HEK293T (cell line): ENCODE measurements at regions not wholly inside any gene's neighbourhood (a gene's known extent, or its start where the extent isn't known, plus 50 kb on each side); places are given as distances from the start of the nearest gene placed in this dataset.

Experiments used
- ARNT ChIP-seq: fragments of 450-650 bp; IDR thresholded peaks from 2 replicates; pipeline ENCODE4 v1.6.1; 2017; ENCODE audit warnings: mild to moderate bottlenecking
- BHLHE40 ChIP-seq: fragments of 450-650 bp; IDR thresholded peaks from 2 replicates; pipeline ENCODE4 v1.6.1; 2016; ENCODE audit warnings: mild to moderate bottlenecking, moderate library complexity, borderline replicate concordance
- CTBP1 ChIP-seq: fragments of 450-650 bp; IDR thresholded peaks from 2 replicates; pipeline ENCODE4 v1.6.1; 2016; ENCODE audit warnings: borderline replicate concordance
- FOXA1 ChIP-seq: fragments of 450-650 bp; IDR thresholded peaks from 2 replicates; pipeline ENCODE4 v1.6.1; 2016; ENCODE audit warnings: mild to moderate bottlenecking
- FOXK2 ChIP-seq: fragments of 450-650 bp; IDR thresholded peaks from 2 replicates; pipeline ENCODE4 v1.6.1; 2016; ENCODE audit warnings: mild to moderate bottlenecking
- FOXM1 ChIP-seq: fragments of 450-650 bp; IDR thresholded peaks from 2 replicates; pipeline ENCODE4 v1.6.1; 2017; ENCODE audit warnings: mild to moderate bottlenecking, borderline replicate concordance
- HDGF ChIP-seq: fragments of 450-650 bp; IDR thresholded peaks from 2 replicates; pipeline ENCODE4 v1.6.1; 2017; ENCODE audit warnings: antibody characterized with exemption, borderline replicate concordance
- L3MBTL2 ChIP-seq: fragments of 450-650 bp; conservative IDR thresholded peaks from 2 replicates; pipeline ENCODE4 v1.6.1; 2016; ENCODE audit warnings: mild to moderate bottlenecking
- NFRKB ChIP-seq: fragments of 450-650 bp; IDR thresholded peaks from 2 replicates; pipeline ENCODE4 v1.6.1; 2016; ENCODE audit warnings: mild to moderate bottlenecking, moderate library complexity
- PKNOX1 ChIP-seq: fragments of 450-650 bp; IDR thresholded peaks from 2 replicates; pipeline ENCODE4 v1.6.1; 2016
- SP1 ChIP-seq: fragments of 450-650 bp; IDR thresholded peaks from 2 replicates; pipeline ENCODE4 v1.6.1; 2017
- SUZ12 ChIP-seq: fragments of 450-650 bp; IDR thresholded peaks from 2 replicates; pipeline ENCODE4 v1.6.1; 2016; ENCODE audit warnings: mild to moderate bottlenecking
- ZNF384 ChIP-seq: fragments of 450-650 bp; IDR thresholded peaks from 2 replicates; pipeline ENCODE4 v1.6.1; 2016

- TF ChIP-seq SP1 (no peak), CTBP1 (no peak), L3MBTL2 (no peak), PKNOX1 (no peak), SUZ12 (no peak), FOXM1 (no peak), ARNT (no peak), BHLHE40 (no peak), FOXK2 (no peak), HDGF (no peak), FOXA1 (no peak), NFRKB (no peak), ZNF384 (no peak)
Observed at GRCh38 chr2:195532255-195532627, 124.8 kb upstream of the SLC39A10 start.
